Left lung (tissue), 4 donors: ENCODE measurements at regions not wholly inside any gene's neighbourhood (a gene's known extent, or its start where the extent isn't known, plus 50 kb on each side); places are given as distances from the start of the nearest gene placed in this dataset.

Source experiments
- ATAC-seq: fragments of 200-7000 bp; cut with Tn5 transposase; one replicate; pipeline ENCODE4 v1.9.1; 2020; ENCODE audit warnings: moderate library complexity
- DNase-seq, 4 donors: peaks; one replicate each; pipeline ENCODE4 v3.0.0-alpha.2; 2013 to 2020
- H3K27ac ChIP-seq, 2 donors: fragments of 200-600 bp; sonication (generic) in 1 of 2; one replicate each; pipeline versions ENCODE4 v1.5.0 to v1.8.0; 2020 to 2021
- H3K27me3 ChIP-seq, 2 donors: fragments of 200-600 bp; sonication (generic) in 1 of 2; one replicate each; pipeline versions ENCODE4 v1.5.0 to v1.8.0; 2020 to 2021
- H3K36me3 ChIP-seq, 2 donors: fragments of 200-600 bp; sonication (generic) in 1 of 2; one replicate each; pipeline versions ENCODE4 v1.5.0 to v1.8.0; 2020 to 2021
- H3K4me1 ChIP-seq, 2 donors: fragments of 200-600 bp; one replicate each; pipeline ENCODE4 v1.8.0; 2021
- H3K4me3 ChIP-seq, 2 donors: fragments of 200-600 bp; sonication (generic) in 1 of 2; one replicate each; pipeline versions ENCODE4 v1.5.0 to v1.8.0; 2020 to 2021; ENCODE audit warnings: mild to moderate bottlenecking in 1 of 2
- H3K9me3 ChIP-seq, 2 donors: fragments of 200-600 bp; sonication (generic) in 1 of 2; one replicate each; pipeline versions ENCODE4 v1.5.0 to v1.8.0; 2020 to 2021
- CTCF ChIP-seq, 2 donors: fragments of 200-600 bp; sonication (generic) in 1 of 2; IDR thresholded peaks; one replicate each; pipeline versions ENCODE4 v1.5.0 to v1.8.0; 2021; ENCODE audit warnings: antibody characterized with exemption in 2 of 2
- intact Hi-C, 2 donors: fragments of 100-400 bp; cut with DNase I; formaldehyde crosslinking; loops; one replicate each; pipeline versions ENCODE4 v1.11.2 to v1.14.2; 2022
- donor health status: DM: no; HTN: yes; CAD: no.
- donor health status: DM: no; HTN: no; CAD: no.

- intact Hi-C loops = no loop called here
- Histone ChIP-seq H3K4me1 (peaks cover 0 to 7% of the 10 kb centered on the region in 2 donors), H3K36me3 (no peaks in the 10 kb centered on the region), H3K9me3 (no peaks in the 10 kb centered on the region), H3K27ac (no peak overlapping the region), H3K27me3 (peaks cover 0 to 15% of the 10 kb centered on the region in 2 donors), H3K4me3 (no peak overlapping the region)
- DNase-seq (no peak), ATAC-seq (no peak)
- TF ChIP-seq CTCF (IDR thresholded peaks at IDR 0.05) = no peak
Measured at GRCh38 chr2:126975671-126976655, 77.3 kb downstream of the TEX51 start.

GRCh38 chr2:126976721-126977328, 78.1 kb downstream of the TEX51 start:
- Histone ChIP-seq H3K27ac (no peak overlapping the region), H3K9me3 (no peaks in the 10 kb centered on the region), H3K4me3 (no peak overlapping the region), H3K36me3 (no peaks in the 10 kb centered on the region), H3K4me1 (peaks cover 0 to 5% of the 10 kb centered on the region in 2 donors), H3K27me3 (peaks cover 0 to 7% of the 10 kb centered on the region in 2 donors)
- ATAC-seq = no peak
- TF ChIP-seq CTCF (IDR thresholded peaks at IDR 0.05) = no peak
- intact Hi-C loops = no loop called here
- DNase-seq = peak in 1 of 4 donors; percentile 75

- intact Hi-C loops = no loop called here
- no peaks in the 10 kb centered on the region for H3K36me3 ChIP-seq
- H3K9me3 ChIP-seq = no peaks in the 10 kb centered on the region
- H3K4me3 ChIP-seq = no peak overlapping the region
- H3K27ac ChIP-seq = no peak overlapping the region
- ATAC-seq = no peak
- no peak for DNase-seq
- no peaks in the 10 kb centered on the region for H3K4me1 ChIP-seq
- no peaks in the 10 kb centered on the region for H3K27me3 ChIP-seq
- no peak for TF ChIP-seq CTCF (IDR thresholded peaks at IDR 0.05)
Measured at GRCh38 chr2:126978333-126978732, 79.6 kb downstream of the TEX51 start.

GRCh38 chr2:126979039-126980003, 80.6 kb downstream of the TEX51 start:
- DNase-seq (no peak), ATAC-seq (no peak)
- Histone ChIP-seq H3K36me3 (no peaks in the 10 kb centered on the region), H3K27ac (no peak overlapping the region), H3K27me3 (no peaks in the 10 kb centered on the region), H3K9me3 (no peaks in the 10 kb centered on the region), H3K4me1 (no peaks in the 10 kb centered on the region), H3K4me3 (no peak overlapping the region)
- TF ChIP-seq CTCF (IDR thresholded peaks at IDR 0.05) = no peak
- intact Hi-C loops = no loop called here
